DLD1 (cell line): ENCODE measurements at regions not wholly inside any gene's neighbourhood (a gene's known extent, or its start where the extent isn't known, plus 50 kb on each side); places are given as distances from the start of the nearest gene placed in this dataset.

ENCODE experiments used
- in situ Hi-C: cut with HindIII; loops from 2 replicates; pipeline ENCODE4 v1.10.0; 2017; ENCODE audit warnings: low sequenced_read_pairs

DNA sequence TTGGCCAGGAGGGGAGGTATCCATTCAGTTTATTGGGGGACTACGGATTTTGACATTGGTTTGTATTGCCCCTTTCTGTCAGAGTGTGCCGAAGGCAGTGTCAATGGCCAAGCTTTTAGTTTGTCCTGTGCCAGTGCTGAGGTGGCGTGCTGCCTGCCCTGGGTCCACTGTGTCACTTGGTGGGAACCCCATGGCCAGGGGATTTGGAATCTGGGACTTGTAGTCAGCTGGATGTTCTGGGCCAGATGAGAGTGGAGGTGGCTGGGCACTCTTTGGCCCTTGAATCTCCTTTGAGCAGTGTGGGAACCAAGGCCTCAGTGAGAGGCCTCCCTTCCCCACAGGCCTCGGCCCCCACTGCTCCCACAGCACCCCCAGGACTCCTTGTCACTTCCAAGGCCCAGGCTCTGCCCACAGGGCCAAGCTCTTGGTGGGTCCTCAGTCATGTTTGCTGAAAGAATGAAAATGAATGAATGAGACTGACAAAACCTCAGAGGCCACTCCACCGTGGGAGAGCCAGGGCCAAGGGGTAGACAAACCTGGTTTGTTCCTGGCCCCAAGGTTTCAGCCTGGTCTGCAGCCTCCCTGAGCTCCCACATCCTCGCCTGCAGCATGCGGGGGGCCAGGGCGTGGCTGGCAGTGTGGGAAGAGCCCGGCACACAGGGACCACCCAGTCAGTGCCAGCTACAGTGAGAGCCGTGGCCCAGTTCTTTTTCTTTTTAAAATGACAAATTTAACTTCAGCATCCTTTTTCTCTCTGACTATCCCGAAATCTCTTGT is 412.2 kb downstream of the MATN1 start:
- in situ Hi-C loops: loop anchor here (5.0 kb wide), 1 partner anchor 46 kb away; no protein-coding TSS in a partner anchor

DNA sequence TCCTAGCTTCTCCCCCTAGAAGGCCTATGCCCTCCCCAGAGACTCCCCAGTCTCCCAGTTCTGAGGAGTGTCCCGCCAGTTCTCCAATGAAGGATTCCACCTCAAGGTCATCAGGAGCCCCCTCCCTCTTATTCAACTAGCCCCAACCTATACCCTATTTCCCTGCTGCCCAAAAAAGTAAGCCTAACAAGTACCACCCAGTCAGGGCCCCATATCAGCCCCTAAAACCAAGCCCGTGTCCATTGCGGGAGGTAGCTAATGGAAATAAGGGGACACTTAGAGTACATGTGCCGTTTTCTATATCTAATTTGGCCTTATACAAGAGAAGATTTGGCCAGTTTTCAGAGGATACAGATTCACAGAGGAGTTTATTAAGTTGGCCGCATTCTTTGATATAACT is 416.2 kb downstream of the MATN1 start:
- in situ Hi-C loops: no loop called here

DNA sequence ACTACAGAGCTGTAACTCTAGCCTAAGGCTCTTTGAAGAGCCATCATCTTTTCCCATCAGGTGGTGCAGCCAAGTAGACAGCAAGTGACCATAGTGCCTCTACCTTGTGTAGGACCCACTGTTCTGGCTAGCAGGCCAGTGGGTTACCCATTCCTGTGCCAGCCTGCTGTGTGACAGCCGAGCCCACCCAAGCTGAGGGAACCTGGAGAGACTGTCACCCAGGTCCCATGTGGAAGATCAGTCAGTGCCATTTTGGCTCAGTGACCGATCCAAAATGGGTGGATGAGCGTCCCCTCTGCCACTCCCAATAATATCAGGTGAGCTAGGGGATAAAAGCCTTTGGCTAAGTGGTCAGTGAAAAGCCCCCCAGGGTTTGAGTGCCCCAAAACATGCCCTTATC is 417.9 kb downstream of the MATN1 start:
- in situ Hi-C loops: no loop called here

DNA sequence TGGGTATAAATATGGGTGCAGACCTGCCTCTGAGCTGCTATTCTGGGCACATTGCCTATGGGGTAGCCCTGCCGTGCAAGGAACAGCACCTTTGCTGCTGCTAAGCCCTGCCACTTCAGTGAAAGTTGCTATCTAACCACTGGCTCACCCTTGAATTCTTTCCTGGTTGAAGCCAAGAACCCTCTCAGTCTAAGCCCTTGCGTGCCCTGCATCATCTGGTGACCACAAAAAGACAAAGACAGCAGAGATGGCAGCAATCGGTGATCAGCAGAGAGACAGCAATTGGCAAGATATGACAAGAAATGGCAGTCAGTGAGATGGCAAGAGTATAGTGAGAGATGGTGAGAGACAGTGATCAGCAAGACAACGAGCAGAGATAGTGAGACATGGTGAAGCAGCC is 418.3 kb downstream of the MATN1 start:
- in situ Hi-C loops: no loop called here

DNA sequence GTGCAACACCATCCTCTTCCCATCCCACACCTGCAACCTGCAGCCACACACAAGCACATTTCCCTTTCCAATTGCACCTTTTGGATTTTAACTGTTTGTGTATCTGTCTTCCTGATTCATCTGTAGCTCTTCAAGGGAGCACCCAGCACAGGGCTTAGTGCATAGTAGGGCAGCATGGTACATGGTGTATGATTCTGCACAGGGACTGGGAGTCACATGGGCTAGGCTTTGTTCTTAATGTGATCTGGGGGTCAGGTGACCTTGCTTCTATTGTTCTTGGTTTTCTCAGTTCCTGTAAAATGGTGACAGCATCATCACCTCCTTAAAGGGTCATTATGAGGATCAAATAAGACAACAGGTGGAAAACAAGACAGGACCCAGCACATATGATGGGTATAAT is 419.3 kb downstream of the MATN1 start:
- in situ Hi-C loops: no loop called here

DNA sequence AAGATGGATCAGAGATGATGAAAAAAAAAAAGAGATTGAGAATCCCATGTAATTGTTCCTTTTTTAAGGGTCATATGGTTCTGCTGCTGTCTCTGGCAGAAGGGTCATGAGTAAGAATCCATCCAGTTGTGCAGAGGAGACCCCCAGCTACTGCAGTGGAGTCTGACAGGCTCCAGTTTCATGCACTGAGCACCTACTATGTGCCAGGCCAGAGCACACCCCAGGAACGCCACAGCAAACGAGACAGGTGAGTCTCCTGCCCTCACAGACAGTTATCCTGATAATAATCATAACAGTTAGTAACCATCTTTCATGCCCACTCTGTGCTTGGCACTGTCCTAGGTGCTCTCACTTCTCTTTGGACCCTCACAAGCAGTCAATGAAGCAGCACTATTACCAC is 420.0 kb downstream of the MATN1 start:
- in situ Hi-C loops: no loop called here

DNA sequence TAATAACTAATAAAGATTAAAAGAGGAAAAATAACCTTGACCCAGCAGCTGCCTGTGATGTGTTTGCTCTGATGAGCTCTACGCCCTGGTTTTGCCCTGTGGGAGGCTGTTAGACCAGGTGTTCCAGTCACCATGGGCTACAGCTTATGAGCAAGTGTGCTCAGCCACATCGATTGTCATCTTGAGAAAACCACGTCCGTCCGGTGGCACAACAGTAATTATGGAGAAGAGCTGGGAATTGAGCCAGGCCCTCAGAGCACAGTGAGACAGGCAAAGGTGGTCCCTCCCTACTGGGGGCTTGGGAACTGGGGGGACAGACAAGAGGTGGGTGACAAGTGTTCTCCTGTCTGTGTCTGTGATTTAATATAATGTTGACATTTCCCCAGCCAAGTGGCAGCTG is 420.5 kb downstream of the MATN1 start:
- in situ Hi-C loops: no loop called here

DNA sequence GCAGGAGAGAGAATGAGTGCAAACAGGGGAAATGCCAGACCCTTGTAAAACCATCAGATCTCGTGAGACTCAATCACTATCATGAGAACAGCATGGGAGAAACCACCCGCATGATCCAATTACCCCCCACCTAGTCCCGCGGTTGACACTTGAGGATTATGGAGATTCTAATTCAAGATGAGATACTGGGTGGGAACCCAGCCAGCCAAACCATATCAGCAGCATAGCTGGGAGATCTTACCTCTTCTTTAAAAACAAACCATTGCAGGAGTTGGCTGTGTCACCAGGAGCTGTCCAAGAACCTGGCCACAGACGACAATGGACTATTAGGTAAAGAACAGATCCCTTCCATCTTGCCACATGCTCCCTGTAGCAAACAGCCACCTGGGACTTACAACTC is 422.7 kb downstream of the MATN1 start:
- in situ Hi-C loops: no loop called here

DNA sequence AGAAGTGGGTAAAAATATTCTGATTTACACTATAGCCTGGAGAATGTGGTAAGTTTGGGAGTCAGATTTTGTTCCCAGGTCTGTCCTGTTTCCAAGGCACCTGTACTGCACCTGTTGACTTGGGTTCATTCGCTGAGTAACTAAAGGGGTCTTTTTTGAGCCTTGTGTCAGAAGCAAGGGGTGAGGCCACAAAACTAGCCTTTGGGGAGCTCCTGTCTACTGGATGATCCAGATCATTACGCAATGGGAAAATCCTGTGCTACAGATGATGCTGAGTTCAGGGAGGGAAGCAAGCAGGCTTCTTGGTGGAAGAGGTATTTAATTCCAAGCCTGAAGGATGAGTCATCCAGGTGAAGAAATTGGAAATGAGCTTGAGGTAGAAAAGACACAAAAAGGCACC is 424.0 kb downstream of the MATN1 start:
- in situ Hi-C loops: no loop called here

DNA sequence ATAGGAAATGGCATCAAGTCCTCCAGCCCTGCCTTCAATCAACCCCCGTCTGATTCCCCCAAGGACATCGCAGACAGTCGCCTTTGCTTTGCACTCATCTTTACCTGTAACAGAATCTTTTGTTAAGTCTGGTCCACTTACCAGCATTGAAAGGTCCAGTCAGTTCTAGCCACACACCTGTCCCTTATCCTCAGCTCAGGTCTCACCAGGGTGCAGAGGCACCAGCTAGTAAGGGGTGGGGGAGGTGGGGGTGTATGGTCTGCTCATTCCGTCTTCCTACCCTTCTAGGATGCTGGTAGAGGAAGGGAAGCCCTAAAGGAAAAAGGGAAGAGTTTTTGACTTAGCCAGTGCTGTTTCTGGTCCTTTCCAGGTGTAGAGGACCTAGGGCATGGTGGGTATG is 427.7 kb downstream of the MATN1 start:
- in situ Hi-C loops: no loop called here

DNA sequence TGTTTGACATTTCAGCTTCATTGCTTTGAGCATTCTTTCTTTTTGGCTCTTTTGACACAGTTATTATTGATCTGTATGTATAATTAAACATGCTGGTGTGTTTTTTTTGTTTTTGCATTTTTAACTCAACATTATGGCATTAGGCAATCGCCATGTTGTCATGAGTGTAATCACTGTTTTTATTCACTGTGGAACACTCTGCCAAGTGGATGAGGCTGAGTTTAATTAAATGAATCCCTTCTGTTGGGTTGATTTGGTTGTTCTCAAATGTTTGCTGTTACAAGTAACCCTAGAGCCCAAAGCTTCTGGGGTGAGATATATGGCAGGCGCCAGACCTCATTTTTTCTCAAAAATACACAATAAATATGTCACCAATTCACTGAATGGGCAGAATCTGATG is 428.1 kb downstream of the MATN1 start:
- in situ Hi-C loops: no loop called here

DNA sequence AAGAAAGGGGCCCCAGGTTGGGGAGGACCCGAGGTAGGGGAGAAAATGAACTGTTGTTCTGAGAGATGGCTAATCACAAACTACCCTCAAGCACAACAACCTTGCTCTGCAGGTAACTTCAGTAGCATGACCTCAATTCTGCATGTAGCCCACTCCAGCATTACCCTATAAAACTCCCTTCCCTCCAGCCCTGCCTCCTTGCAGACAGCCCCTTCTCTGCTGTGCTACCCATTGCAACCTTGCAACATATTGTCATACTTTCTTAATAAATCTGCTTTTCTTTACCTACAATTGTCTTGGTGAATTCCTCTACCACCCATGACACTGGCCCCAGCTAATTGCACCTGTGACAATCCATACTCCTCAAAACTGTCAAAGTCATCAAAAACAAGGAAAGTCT is 428.9 kb downstream of the MATN1 start:
- in situ Hi-C loops: no loop called here

DNA sequence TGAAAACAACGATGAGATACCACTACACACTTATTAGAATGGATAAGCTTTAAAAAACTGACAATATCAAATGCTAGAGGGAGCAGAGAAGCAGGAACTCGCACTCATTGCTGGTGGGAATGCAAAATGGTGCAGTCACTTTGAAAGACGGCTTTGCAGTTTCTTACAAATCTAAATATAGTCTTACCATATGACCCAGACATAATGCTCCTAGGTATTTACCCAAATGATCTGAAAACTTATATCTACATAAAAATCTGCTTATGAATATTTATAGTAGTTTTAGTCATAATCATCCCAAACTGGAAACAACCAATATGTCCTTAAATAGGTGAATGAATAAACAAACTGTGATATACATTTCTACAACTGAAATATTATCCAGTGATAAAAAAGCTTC is 430.9 kb downstream of the MATN1 start:
- in situ Hi-C loops: no loop called here

DNA sequence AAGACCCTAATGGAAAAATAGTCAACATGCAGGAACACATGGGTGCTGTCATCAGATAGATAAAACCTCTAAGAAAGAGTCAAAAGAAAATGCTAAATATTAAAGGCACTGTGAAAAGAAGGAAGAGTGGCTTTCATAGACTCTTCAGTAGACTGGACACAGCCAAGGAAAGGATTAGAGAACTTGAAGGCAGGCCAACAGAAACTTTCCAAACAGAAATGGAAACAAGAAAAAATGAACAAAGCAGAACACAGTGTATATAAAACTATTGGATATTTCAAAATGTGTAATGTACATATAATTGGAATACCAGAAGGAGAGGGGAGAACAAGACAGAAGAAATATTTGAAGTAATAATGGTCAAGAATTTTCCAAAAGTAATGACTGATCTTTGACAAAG is 431.9 kb downstream of the MATN1 start:
- in situ Hi-C loops: no loop called here

DNA sequence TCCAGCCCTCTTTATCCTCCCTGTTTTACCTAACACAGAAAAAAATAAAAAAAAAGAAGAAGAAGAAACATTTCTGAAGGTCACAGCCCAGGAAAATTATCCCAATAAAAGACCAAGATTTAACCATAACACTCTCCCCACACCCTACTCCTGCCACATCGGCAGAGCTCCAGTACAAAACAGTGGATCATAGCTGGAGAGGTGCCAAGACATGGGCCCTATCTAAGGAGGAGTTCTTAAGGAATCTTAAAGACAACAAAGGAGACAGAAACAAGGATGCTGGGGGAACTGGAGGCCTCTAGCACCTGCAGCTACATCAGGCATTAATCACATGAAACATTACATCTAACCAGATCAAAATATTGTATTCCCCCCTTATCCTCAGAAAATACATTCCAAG is 432.8 kb downstream of the MATN1 start:
- in situ Hi-C loops: no loop called here

DNA sequence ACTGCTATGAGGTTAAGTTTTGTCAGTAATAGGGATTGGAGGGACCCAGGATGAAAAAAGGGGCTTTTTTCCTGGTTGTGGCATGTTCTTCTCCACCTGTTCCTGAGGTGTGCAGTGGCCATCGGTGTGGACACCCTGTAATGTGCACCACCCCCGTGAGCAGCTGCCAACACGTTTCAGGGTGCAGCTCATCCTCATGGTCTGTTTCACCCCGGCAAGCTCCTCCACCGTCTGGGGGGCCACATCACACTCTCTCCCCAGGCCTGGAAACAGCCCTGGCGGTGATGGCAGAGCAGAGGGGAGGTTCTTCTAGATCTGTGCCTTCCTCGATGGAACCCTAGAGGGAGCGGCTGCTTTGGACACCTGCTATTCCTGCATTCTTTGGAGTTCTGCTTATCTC is 435.4 kb downstream of the MATN1 start:
- in situ Hi-C loops: no loop called here

DNA sequence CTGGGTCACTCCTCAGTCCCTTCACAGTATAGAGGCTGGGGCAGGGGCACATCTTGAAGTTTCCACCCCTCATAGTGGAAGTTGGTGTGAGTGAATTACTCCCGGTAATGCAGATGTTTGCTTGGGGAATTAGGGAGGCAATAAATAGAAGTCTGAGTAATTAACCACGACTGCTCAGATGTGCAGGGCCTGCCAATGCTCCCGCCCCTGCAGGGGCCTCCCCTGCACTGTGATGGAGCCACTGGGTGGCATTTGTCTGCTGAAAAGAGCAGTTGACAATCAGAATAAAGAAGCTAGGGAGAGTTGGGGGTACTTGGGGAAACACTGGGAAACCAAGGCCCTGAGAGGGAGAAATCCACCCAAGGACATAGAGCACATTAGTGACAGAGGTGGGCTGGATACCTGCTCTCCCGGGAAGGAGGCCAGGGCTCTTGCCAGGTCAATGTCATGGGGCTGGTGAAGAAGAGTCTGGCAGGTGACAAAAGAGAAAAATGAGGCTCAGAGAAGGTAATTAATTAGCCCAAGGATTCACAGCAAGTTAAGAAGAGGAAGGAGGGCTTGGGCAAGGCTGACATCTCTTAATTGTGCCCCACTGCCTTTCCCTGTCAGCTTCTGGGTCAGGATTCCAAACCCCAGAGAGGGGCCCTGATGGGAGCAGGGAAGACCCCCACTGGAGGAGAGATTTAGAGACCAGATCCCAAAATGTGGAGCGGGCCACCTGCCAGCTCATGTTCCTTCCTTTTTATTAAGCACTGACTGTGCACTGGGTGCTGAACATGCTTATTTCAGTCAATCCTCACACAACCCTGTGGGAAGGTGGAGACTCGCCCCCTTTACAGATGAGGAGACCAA is 436.2 kb downstream of the MATN1 start:
- in situ Hi-C loops: no loop called here

DNA sequence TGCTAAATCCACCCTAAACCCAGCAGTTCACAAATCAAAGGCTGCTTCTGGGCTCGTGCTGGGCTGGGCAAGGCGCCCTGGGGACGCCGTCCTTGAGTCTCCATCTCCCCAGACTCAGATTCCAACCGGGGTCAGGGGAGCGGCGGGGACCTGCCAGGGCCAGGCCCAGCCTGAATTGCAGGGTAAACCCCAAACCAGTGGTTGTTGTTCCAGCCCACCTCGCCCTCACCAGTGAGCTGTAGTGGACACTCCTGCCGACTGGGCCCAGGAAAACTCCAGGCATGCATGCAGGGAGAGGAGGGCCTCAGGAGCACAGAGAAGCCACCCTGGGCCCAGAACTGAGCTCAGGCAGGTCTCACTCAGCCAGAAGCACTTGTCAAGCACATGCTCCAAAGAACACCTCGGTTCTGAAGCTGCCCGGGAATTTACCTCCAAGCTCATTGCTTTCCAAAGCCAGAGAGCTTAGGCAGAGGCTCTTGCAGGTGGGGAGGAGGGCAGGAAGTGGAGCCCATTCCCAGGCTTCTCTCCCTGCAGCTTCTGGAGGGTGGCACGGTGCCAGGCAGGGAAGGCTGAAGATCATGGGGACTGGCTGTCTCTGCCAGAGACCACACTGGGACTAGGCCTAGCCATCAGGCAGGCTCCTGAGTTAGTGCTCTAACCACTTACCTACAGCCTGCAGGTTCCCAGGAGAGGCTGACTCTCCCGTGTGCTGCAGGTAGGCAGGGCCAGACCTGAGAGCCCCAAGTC is 437.0 kb downstream of the MATN1 start:
- in situ Hi-C loops: no loop called here

DNA sequence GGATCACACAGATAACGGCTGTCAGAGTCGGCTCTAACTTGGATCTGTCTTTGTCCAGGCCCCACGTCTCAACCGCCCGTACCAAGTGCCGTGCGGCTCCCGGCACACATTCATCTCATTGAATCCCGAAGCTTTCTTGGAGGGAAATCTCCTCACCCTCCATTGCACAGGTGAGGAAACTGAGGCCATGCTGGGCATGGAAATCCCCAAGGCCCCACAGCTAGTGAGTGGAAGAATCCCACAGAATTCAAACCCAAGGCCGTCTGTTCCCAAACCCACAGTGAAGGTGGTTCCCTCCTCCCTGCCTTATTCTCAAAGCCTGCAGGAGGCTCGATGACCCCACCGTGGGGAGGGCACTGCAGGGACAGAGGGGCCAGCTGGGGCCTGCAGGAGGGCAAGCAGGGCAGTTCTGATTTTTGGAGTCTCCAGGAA is 437.9 kb downstream of the MATN1 start:
- in situ Hi-C loops: no loop called here

DNA sequence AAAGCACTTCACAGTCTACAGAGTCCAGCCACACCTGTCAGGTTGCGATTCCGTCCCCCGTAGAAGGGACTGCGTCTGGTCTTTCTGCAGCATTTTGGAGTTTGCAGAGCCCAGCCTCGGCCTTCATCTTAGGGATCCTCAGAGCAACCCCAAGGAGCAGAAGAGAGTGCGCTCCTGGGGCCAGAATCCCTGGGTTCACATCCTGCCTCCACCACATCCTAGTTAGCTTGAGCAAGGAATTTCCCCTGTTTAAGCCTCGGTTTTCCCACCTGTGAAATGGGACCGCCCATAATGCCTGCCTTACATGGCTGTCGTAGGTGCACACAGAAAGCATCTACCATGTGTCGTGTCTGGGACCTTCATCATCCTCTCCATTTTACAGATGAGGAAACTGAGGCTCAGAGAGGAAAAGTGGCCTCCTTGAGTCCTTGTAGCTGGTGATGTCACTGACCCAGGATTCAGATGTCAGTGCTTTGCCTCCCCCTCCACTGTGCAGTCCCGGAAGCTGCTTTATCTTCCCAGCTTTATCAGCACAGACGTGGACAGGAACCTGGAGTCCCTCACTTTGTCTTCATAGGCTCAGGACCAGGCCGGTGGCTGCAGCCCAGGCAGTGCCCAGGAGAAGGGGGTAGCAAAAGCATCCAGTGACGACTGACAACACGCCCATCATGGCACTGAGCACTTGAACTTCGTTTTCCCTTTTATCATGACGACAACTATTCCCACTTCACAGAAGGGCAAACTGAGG is 438.5 kb downstream of the MATN1 start:
- in situ Hi-C loops: no loop called here

DNA sequence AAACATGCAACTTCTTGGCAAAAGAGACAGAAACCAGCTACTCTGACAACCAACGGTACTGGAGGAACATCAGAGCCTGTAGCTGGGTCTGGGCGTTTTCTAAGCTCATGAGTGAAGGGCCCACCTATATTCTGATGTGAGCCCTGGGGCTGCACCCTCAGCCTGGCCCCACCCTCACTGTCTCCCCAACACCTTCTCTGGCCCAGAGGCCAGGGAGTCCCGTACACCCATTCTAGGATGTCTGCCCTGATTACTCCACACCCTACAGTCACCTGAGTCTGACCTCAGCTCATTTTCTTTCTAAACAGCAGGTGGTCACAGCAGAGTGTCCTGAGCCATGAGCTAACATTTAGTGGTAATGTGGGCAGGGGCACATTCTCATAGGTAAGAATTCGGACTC is 439.2 kb downstream of the MATN1 start:
- in situ Hi-C loops: no loop called here
